ENCODE measurements at regions not wholly inside any gene's neighbourhood (a gene's known extent, or its start where the extent isn't known, plus 50 kb on each side); places are given as distances from the start of the nearest gene placed in this dataset.

- no peak for TF ChIP-seq CTCF (IDR thresholded peaks at IDR 0.05; ENCODE audit: insufficient read depth, low read length)
- TF ChIP-seq POLR2AphosphoS5 (IDR thresholded peaks at IDR 0.05; ENCODE audit: low read depth), result no peak
- TF ChIP-seq, protein P1, sequence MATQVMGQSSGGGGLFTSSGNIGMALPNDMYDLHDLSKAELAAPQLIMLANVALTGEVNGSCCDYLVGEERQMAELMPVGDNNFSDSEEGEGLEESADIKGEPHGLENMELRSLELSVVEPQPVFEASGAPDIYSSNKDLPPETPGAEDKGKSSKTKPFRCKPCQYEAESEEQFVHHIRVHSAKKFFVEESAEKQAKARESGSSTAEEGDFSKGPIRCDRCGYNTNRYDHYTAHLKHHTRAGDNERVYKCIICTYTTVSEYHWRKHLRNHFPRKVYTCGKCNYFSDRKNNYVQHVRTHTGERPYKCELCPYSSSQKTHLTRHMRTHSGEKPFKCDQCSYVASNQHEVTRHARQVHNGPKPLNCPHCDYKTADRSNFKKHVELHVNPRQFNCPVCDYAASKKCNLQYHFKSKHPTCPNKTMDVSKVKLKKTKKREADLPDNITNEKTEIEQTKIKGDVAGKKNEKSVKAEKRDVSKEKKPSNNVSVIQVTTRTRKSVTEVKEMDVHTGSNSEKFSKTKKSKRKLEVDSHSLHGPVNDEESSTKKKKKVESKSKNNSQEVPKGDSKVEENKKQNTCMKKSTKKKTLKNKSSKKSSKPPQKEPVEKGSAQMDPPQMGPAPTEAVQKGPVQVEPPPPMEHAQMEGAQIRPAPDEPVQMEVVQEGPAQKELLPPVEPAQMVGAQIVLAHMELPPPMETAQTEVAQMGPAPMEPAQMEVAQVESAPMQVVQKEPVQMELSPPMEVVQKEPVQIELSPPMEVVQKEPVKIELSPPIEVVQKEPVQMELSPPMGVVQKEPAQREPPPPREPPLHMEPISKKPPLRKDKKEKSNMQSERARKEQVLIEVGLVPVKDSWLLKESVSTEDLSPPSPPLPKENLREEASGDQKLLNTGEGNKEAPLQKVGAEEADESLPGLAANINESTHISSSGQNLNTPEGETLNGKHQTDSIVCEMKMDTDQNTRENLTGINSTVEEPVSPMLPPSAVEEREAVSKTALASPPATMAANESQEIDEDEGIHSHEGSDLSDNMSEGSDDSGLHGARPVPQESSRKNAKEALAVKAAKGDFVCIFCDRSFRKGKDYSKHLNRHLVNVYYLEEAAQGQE (IDR thresholded peaks at IDR 0.05; ENCODE audit: insufficient replicate concordance, low read depth), result no peak
- no peak for TF ChIP-seq GABPA (IDR thresholded peaks at IDR 0.05; ENCODE audit: low read depth)
These were observed 60.1 kb upstream of the ARID5B start for GRCh38 chr10:61841338-61841875.
